ENCODE measurements at regions not wholly inside any gene's neighbourhood (a gene's known extent, or its start where the extent isn't known, plus 50 kb on each side); places are given as distances from the start of the nearest gene placed in this dataset.

DNA sequence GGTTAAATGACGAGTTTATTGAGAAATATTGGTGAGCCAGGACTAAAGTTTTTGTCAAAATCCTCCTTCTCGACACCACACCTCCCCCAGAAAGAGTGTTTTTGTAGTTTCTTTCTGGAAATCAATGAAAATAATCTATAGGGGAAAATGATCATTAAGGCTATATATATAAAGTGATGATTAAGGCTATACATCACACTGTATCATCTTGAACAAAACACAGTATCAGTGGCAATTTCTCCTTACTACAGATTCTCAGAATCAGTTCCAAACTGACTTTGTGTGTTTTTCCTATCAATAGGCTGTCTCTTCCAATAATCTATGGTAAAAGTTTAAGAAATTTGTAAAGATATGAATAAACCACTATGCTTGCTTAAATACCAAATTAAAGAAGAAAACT lies 81.7 kb downstream of the IFNG-AS1 start:
- Mint-ChIP-seq H3K27me3 (ENCODE audit: low read depth) (peaks cover 31% of the 10 kb centered on the region), H3K36me3 (peaks cover 12% of the 10 kb centered on the region), H3K27ac (no peak overlapping the region), H3K9me3 (peaks cover 26% of the 10 kb centered on the region), H3K4me3 (no peak overlapping the region), H3K4me1 (peaks cover 10% of the 10 kb centered on the region)
- ATAC-seq (no peak), DNase-seq (ENCODE audit: low spot score) (no peak)
- TF ChIP-seq, protein P1, sequence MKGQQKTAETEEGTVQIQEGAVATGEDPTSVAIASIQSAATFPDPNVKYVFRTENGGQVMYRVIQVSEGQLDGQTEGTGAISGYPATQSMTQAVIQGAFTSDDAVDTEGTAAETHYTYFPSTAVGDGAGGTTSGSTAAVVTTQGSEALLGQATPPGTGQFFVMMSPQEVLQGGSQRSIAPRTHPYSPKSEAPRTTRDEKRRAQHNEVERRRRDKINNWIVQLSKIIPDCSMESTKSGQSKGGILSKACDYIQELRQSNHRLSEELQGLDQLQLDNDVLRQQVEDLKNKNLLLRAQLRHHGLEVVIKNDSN (CRISPR knock-in tag; IDR thresholded peaks at IDR 0.05): no peak
- TF ChIP-seq CREB1 (CRISPR knock-in tag; IDR thresholded peaks at IDR 0.05) (no peak), CTCF (IDR thresholded peaks at IDR 0.05) (no peak), NFATC4 (CRISPR knock-in tag; IDR thresholded peaks at IDR 0.05) (no peak), ZNF232 (CRISPR knock-in tag; IDR thresholded peaks at IDR 0.05) (no peak), ETV6 (CRISPR knock-in tag; IDR thresholded peaks at IDR 0.05) (no peak), ZNF423 (CRISPR knock-in tag; IDR thresholded peaks at IDR 0.05) (no peak), ZNF396 (CRISPR knock-in tag; IDR thresholded peaks at IDR 0.05; ENCODE audit: borderline replicate concordance) (no peak), FOXP1 (CRISPR knock-in tag; IDR thresholded peaks at IDR 0.05; ENCODE audit: borderline replicate concordance) (no peak), SOX15 (CRISPR knock-in tag; IDR thresholded peaks at IDR 0.05) (no peak), SP1 (CRISPR knock-in tag; conservative IDR thresholded peaks at IDR 0.05) (no peak), TCF7 (CRISPR knock-in tag; IDR thresholded peaks at IDR 0.05; ENCODE audit: low read depth) (no peak)
- TF ChIP-seq, protein P2, sequence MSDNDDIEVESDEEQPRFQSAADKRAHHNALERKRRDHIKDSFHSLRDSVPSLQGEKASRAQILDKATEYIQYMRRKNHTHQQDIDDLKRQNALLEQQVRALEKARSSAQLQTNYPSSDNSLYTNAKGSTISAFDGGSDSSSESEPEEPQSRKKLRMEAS (CRISPR knock-in tag; IDR thresholded peaks at IDR 0.05): no peak
- TF ChIP-seq, protein P3, sequence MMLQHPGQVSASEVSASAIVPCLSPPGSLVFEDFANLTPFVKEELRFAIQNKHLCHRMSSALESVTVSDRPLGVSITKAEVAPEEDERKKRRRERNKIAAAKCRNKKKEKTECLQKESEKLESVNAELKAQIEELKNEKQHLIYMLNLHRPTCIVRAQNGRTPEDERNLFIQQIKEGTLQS (CRISPR knock-in tag; conservative IDR thresholded peaks at IDR 0.05): no peak
- TF ChIP-seq, protein P4, sequence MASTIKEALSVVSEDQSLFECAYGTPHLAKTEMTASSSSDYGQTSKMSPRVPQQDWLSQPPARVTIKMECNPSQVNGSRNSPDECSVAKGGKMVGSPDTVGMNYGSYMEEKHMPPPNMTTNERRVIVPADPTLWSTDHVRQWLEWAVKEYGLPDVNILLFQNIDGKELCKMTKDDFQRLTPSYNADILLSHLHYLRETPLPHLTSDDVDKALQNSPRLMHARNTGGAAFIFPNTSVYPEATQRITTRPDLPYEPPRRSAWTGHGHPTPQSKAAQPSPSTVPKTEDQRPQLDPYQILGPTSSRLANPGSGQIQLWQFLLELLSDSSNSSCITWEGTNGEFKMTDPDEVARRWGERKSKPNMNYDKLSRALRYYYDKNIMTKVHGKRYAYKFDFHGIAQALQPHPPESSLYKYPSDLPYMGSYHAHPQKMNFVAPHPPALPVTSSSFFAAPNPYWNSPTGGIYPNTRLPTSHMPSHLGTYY (CRISPR knock-in tag; IDR thresholded peaks at IDR 0.05): no peak
- TF ChIP-seq, protein P5, sequence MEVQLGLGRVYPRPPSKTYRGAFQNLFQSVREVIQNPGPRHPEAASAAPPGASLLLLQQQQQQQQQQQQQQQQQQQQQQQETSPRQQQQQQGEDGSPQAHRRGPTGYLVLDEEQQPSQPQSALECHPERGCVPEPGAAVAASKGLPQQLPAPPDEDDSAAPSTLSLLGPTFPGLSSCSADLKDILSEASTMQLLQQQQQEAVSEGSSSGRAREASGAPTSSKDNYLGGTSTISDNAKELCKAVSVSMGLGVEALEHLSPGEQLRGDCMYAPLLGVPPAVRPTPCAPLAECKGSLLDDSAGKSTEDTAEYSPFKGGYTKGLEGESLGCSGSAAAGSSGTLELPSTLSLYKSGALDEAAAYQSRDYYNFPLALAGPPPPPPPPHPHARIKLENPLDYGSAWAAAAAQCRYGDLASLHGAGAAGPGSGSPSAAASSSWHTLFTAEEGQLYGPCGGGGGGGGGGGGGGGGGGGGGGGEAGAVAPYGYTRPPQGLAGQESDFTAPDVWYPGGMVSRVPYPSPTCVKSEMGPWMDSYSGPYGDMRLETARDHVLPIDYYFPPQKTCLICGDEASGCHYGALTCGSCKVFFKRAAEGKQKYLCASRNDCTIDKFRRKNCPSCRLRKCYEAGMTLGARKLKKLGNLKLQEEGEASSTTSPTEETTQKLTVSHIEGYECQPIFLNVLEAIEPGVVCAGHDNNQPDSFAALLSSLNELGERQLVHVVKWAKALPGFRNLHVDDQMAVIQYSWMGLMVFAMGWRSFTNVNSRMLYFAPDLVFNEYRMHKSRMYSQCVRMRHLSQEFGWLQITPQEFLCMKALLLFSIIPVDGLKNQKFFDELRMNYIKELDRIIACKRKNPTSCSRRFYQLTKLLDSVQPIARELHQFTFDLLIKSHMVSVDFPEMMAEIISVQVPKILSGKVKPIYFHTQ (CRISPR knock-in tag; IDR thresholded peaks at IDR 0.05): no peak
- TF ChIP-seq, protein P6, sequence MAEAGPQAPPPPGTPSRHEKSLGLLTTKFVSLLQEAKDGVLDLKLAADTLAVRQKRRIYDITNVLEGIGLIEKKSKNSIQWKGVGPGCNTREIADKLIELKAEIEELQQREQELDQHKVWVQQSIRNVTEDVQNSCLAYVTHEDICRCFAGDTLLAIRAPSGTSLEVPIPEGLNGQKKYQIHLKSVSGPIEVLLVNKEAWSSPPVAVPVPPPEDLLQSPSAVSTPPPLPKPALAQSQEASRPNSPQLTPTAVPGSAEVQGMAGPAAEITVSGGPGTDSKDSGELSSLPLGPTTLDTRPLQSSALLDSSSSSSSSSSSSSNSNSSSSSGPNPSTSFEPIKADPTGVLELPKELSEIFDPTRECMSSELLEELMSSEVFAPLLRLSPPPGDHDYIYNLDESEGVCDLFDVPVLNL (CRISPR knock-in tag; IDR thresholded peaks at IDR 0.05; ENCODE audit: borderline replicate concordance, low read depth): no peak
- TF ChIP-seq, protein P7, sequence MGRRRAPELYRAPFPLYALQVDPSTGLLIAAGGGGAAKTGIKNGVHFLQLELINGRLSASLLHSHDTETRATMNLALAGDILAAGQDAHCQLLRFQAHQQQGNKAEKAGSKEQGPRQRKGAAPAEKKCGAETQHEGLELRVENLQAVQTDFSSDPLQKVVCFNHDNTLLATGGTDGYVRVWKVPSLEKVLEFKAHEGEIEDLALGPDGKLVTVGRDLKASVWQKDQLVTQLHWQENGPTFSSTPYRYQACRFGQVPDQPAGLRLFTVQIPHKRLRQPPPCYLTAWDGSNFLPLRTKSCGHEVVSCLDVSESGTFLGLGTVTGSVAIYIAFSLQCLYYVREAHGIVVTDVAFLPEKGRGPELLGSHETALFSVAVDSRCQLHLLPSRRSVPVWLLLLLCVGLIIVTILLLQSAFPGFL (CRISPR knock-in tag; IDR thresholded peaks at IDR 0.05; ENCODE audit: borderline replicate concordance): no peak
- POLR2A ChIA-PET: no interaction called here
- CTCF ChIA-PET: interaction anchor here (0.6 kb wide), 1 partner anchor 288 kb away, joined by 4 read pairs; no protein-coding TSS in a partner anchor

Measured in WTC11 (cell line).